HG02885 (cell line): ENCODE measurements at regions not wholly inside any gene's neighbourhood (a gene's known extent, or its start where the extent isn't known, plus 50 kb on each side); places are given as distances from the start of the nearest gene placed in this dataset.
"Not testable (repeated sequence)": the region's sequence is repeated elsewhere in the genome, so short reads cannot be mapped to it uniquely, and the experiment has no call there.

Source experiments
- ATAC-seq: cut with Tn5 transposase; IDR thresholded peaks from one replicate; pipeline ENCODE4 v1.9.1; 2021; ENCODE audit warnings: mild to moderate bottlenecking; ENCODE audit not compliant: unreplicated experiment, poor library complexity

- ATAC-seq: no peak
Measured at GRCh38 chr6:168808232-168808631, 367.2 kb downstream of the SMOC2 start.

GRCh38 chr6:168804331-168804730 lies 363.3 kb downstream of the SMOC2 start:
- ATAC-seq: no peak

DNA sequence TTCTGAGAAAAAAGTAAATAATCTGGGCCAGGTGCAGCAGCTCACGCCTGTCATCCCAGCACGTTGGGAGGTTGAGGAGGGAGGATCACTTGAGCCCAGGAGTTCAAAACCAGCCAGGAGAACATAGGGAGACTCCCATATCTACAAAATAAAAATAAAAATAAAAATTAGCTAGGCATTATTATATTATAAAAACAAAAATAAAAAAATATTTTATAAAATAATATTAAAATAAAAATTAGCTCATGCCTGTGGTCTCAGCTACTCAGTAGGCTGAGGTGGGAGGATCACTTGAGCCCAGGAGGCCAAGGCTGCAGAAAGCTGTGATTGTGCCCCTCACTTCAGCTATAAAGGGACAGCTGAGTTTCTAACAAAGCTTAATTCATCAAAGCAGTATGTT lies 362.9 kb downstream of the SMOC2 start:
- no peak for ATAC-seq

DNA sequence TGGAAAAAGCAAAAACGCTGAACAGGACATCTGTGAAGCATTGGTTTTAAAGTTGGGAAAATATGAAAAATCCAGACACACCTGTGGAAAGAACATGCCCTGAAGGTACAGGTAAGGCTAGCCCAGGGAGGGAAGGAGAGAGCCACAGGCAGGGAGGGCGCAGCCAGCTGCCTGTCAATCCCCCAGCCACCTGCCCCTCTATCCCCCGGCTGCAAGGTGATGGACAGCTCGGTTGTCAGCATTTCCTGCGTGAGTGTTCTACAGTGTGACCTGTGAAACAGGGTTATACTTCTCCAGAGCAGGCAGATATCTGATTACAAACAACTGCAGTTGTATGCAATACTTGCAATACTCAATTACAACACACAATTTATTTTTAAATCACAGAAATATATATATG lies 358.1 kb downstream of the SMOC2 start:
- ATAC-seq: no peak

DNA sequence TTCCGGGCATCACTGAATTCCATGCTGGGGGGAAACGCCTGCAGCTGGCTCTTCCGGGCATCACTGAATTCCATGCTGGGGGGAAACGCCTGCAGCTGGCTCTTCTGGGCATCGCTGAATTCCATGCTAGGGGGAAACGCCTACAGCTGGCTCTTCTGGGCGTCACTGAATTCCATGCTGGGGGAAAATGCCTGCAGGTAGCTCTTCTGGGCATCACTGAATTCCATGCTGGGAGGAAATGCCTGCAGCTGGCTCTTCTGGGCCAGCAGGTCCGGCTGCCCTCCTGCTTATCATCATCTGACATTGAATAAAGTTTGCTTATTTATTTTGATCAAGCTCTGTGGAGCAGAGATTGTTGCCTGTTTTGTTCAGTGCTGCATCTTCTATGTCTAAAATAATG lies 355.1 kb downstream of the SMOC2 start:
- no peak for ATAC-seq

DNA sequence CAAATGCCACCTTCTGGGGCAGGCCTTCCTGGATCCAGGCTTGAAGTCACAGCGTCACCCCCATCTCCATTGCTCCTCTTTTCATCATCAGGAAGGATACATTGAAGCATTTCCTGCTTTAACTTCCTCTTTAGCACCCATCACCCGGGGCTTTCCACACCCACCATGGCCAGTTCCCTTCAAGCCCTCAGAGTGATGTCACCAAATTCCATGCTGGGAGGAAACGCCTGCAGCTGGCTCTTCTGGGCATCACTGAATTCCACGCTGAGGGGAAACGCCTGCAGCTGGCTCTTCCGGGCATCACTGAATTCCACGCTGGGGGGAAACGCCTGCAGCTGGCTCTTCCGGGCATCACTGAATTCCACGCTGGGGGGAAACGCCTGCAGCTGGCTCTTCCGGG lies 354.6 kb downstream of the SMOC2 start:
- ATAC-seq: not testable (repeated sequence)

GRCh38 chr6:168794491-168794890 lies 353.5 kb downstream of the SMOC2 start:
- ATAC-seq: no peak

- ATAC-seq: no peak
Measured at GRCh38 chr6:168793649-168794048, 352.7 kb downstream of the SMOC2 start.

DNA sequence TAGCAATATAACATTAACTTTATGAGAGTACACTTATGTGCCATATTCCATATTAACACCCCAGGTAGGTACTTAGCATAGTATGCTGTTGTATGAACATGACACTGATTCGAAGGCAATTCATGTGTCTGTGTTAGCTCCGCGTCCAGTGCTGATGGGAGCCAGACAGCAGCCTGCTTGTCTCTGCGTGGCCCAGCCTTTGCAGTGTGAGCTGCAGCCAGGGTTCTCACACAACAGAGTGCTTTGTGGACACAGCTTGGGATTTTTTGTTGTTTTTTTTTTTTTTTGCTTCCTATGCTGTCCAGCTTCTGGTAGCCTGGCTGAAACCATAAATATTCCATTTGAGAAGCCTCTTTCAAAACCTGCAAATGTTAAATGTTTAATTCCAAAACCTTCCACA lies 350.9 kb downstream of the SMOC2 start:
- no peak for ATAC-seq

GRCh38 chr6:168789699-168790098 lies 348.7 kb downstream of the SMOC2 start:
- ATAC-seq: no peak

DNA sequence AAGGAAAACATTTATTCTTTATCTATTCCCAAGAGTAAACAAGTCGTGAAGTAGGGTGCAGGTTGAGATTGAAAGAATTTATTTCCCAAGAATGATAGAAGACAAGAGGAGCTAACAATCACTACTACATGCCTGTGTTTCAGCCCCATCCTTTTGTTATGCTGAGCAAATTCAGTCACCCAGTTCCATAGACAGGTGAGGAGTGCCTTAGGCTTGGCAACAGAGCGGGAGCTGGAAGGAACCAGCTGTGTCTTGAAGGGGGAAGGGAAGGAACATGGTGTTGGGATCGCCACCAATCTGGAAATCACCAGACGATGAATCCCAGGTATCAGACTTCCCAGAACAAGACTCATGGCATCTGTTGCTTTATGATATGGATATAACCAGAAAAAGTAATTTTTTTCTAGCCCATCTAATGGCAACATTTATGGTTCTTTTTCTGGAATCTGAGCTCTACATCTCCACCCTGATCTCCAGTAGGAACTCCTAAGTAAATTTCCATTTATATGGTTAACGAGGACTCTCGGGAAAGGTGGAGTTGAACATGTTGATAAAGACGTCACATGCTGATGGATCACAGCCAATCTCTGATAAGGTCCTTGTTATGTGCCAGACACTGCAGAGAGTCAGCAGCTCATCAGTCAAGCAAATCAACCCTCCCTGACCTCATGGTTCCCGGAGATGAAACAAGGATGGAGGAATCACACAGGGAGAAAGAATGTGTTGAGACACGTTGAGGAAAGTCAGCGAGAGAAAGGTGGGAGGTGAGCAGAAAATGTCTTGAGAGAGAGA lies 344.9 kb downstream of the SMOC2 start:
- no peak for ATAC-seq

DNA sequence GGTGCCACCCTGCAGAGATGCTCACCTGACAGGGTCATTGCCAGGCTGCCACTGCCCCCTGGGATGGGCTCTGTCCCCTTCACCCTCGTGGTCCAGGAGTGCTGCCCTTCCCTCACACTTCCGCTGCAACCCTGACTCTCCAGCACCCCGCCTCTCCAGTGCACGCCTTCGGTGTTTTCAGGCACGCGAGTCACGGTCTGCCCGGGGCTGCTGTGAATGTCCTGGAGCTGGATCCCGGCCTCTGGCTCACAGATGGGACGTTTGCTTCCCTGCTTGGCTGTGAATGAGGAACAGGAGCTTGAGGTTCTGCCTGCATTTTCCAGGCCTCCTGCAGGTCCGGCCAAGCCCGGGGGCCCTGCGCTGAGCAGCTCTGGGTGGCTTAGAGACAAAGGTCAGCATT lies 343.4 kb downstream of the SMOC2 start:
- no peak for ATAC-seq

DNA sequence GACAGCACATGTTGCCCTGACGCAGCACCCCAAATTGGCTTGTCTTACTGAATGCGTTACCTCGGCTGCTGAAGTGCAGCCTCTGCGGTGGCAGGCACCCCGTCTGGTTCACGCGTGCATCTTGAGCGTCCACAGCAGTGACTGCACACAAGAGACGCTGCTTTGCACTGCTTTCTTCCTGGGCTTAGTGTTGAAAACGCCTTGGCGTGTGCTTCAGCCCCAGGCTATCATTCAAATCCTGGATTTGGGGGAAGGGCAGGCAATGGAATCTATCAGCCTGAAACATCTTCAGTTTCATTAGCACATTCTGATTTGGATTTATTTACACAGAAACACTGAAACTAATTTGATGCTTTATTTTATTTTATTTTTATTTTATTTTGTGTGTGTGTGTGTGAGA lies 342.7 kb downstream of the SMOC2 start:
- ATAC-seq: no peak

- ATAC-seq: no peak
Measured at GRCh38 chr6:168782187-168782751, 341.3 kb downstream of the SMOC2 start.

- no peak for ATAC-seq
Measured at GRCh38 chr6:168778201-168778600, 337.2 kb downstream of the SMOC2 start.

GRCh38 chr6:168774381-168774780 lies 333.4 kb downstream of the SMOC2 start:
- ATAC-seq: no peak

DNA sequence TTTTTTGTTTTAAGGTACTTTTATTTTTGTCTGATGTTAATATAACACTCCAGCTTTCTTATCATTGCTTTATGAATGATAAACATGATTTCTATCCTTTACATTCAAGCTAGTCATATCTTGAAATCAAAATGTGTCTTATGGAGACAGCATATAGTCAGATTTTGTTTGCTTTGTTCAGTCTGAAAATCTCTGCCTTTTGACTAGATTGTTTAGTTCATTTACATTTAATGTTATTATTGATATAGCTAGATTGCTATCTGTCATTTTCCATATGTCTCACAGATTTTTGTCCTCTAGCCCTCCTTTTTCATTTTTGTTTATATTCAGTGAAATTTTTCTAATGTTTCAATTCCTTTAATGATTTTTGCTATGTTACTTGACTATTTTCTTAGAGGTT lies 332.8 kb downstream of the SMOC2 start:
- ATAC-seq: no peak

GRCh38 chr6:168765752-168766151 lies 324.8 kb downstream of the SMOC2 start:
- ATAC-seq: no peak

- ATAC-seq: no peak
Measured at GRCh38 chr6:168756009-168756634, 315.1 kb downstream of the SMOC2 start.

- ATAC-seq: no peak
Measured at GRCh38 chr6:168746643-168747042, 305.7 kb downstream of the SMOC2 start.

- ATAC-seq: no peak
Measured at GRCh38 chr6:168746013-168746412, 305.0 kb downstream of the SMOC2 start.

DNA sequence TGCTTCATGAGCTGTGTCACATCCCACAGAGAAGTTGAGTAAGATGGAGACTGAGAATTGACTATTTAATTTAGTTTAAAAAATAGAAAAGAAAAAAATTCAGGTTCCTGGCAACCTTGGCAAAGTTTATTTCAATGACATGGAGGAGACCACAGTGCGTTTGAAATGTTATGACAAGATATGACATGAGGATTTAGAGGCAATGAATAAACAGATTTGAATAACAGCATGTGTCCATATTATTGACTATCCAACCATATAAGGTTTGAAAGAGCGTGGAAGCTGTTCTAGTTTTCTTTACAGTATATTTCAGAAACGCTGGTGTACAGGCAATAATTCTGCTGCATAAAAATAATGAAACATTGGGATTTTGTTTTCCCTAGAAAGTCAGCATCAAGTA lies 303.9 kb downstream of the SMOC2 start:
- no peak for ATAC-seq
